AG04449 (cell line): ENCODE measurements at regions not wholly inside any gene's neighbourhood (a gene's known extent, or its start where the extent isn't known, plus 50 kb on each side); places are given as distances from the start of the nearest gene placed in this dataset.

Source experiments
- CTCF ChIA-PET: fragments of 350-600 bp; formaldehyde crosslinking; extraction: SDS; loops from one replicate; lab custom pipeline; 2021; ENCODE audit warnings: antibody characterized with exemption; lab: Yijun Ruan, JAX
- POLR2A ChIA-PET: fragments of 400-600, 350-600 bp; formaldehyde crosslinking; extraction: SDS; loops from one replicate; lab custom pipeline; 2020; ENCODE audit warnings: antibody characterized with exemption, inconsistent platforms; lab: Yijun Ruan, JAX
- DNase-seq: peaks from one replicate; pipeline ENCODE4 v3.0.0-alpha.2; 2010; ENCODE audit warnings: low read depth, low spot score
- H3K4me3 ChIP-seq: 2 replicates; pipeline ENCODE4 v1.5.1; 2011; ENCODE audit warnings: low read depth, mild to moderate bottlenecking, control low read depth, low read length
- TF ChIP-seq, protein P1 (sequence below): IDR thresholded peaks from one replicate; pipeline ENCODE4 v1.5.1; 2011; ENCODE audit warnings: mild to moderate bottlenecking, moderate library complexity, low read length, control low read depth, inconsistent platforms; ENCODE audit not compliant: insufficient read depth; ENCODE audit errors: missing control alignments

DNA sequence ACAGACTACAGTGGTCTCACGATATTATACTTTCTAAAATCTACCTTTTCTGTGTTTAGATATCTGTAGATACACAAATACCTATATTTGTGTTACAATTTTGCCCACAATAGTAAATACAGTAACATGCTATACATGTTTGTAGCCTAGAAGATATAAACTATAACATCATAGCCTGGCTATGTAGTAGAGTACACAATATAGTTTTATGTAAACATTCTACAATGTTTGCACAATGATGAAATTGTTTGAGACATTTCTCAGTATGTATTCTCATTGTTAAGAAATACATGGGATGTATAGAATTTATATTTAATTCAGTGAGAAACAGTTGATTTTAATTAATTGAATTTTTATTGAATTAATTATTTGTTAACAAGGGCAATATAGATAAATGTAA, 1367.0 kb downstream of the OTOL1 start:
- DNase-seq: no peak
- CTCF ChIA-PET: no interaction called here
- POLR2A ChIA-PET: no interaction called here
- H3K4me3 ChIP-seq: no peak overlapping the region
- TF ChIP-seq, protein P1, sequence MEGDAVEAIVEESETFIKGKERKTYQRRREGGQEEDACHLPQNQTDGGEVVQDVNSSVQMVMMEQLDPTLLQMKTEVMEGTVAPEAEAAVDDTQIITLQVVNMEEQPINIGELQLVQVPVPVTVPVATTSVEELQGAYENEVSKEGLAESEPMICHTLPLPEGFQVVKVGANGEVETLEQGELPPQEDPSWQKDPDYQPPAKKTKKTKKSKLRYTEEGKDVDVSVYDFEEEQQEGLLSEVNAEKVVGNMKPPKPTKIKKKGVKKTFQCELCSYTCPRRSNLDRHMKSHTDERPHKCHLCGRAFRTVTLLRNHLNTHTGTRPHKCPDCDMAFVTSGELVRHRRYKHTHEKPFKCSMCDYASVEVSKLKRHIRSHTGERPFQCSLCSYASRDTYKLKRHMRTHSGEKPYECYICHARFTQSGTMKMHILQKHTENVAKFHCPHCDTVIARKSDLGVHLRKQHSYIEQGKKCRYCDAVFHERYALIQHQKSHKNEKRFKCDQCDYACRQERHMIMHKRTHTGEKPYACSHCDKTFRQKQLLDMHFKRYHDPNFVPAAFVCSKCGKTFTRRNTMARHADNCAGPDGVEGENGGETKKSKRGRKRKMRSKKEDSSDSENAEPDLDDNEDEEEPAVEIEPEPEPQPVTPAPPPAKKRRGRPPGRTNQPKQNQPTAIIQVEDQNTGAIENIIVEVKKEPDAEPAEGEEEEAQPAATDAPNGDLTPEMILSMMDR: no peak

GRCh38 chr3:162865466-162865865, 1368.9 kb downstream of the OTOL1 start:
- POLR2A ChIA-PET: no interaction called here
- no peak for DNase-seq
- TF ChIP-seq, protein P1: no peak
- CTCF ChIA-PET: no interaction called here
- H3K4me3 ChIP-seq: no peak overlapping the region

DNA sequence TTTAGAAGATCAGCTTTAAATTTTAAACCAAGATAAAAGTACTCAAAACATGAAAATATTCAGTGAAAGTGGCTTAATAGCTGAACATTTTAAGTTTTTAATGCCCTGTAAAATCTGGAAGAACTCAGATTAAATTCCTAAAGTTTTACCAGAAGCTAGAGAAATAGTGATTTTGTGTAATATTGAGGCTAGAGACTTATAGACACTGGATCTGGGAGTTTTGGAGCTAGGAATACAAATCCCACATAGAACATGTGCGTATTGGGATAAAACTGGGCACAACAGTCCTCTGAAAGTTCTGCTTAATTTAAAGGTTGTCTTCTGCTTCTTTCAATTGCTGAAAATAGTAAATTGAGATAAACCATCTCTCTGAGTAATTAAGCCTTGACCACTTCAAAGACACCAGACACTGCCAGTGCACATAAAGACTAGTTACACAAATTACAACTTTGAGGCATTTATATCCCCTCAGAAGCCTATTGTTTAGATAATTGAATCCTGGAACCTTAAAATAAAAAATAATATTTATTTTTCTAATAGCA, 1382.5 kb downstream of the OTOL1 start:
- POLR2A ChIA-PET: no interaction called here
- DNase-seq: no peak
- TF ChIP-seq, protein P1: no peak
- CTCF ChIA-PET: no interaction called here
- no peak overlapping the region for H3K4me3 ChIP-seq

GRCh38 chr3:162884373-162884772, 1387.8 kb downstream of the OTOL1 start:
- no peak overlapping the region for H3K4me3 ChIP-seq
- TF ChIP-seq, protein P1: no peak
- POLR2A ChIA-PET: no interaction called here
- CTCF ChIA-PET: no interaction called here
- no peak for DNase-seq

- TF ChIP-seq, protein P1: no peak
- H3K4me3 ChIP-seq: no peak overlapping the region
- POLR2A ChIA-PET: no interaction called here
- CTCF ChIA-PET: no interaction called here
- no peak for DNase-seq
Measured at GRCh38 chr3:162892921-162893793, 1396.5 kb downstream of the OTOL1 start.

GRCh38 chr3:162897291-162897690, 1400.7 kb downstream of the OTOL1 start:
- ChIA-PET POLR2A (no interaction called here), CTCF (no interaction called here)

More at GRCh38 chr3:162897291-162897690, 1400.7 kb downstream of the OTOL1 start:
- DNase-seq: no peak
- TF ChIP-seq, protein P1: no peak
- H3K4me3 ChIP-seq: no peak overlapping the region
